Germinal center (tissue), 1 donor: ENCODE measurements at regions not wholly inside any gene's neighbourhood (a gene's known extent, or its start where the extent isn't known, plus 50 kb on each side); places are given as distances from the start of the nearest gene placed in this dataset.

ENCODE experiments used
- DNase-seq: peaks from one replicate; pipeline ENCODE4 v3.0.0; 2012; ENCODE audit warnings: mixed read lengths, low spot score

DNA sequence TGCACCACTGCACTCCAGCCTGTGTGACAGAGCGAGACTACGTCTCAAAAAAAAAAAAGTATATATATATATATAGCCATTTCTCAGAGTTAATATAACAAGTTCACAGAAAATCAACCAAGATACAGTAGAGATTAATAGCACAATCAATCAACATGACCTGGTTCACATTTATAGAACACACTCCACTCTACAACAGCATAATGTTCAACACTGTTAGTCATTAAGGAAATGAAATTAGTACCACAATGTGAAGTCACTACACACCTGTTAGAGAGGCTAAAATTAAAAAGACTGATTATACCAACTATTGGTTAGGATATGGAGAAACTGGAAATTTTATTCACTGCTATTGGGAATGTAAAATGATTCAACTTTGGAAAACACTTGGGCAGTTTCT lies 387.7 kb downstream of the QKI start:
- no peak for DNase-seq

DNA sequence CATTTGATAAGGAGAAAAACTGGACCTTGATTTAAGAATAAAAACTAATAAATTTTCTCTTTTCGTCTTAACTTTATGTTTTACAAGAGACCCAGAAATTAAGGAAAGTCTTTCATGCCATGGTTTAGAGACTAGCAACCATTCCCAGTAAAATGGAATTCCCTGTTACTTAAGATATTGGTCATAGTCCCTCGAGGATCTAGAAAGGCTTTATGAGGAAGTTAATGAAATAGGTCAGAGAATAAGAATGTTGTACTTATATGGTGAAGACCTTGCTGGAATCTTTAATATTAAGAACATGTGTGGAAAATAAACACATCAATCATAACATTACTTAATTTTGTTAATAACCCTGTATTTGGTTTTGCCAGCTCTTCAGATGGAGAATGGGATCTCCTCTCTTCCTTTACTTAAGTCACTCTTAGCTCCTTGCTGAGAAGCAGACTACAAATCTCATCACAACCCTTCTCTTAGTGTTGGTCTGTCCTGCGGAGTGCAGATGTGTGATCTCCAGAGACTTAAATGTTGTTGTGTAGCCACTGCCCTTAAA lies 382.9 kb downstream of the QKI start:
- DNase-seq = no peak

DNA sequence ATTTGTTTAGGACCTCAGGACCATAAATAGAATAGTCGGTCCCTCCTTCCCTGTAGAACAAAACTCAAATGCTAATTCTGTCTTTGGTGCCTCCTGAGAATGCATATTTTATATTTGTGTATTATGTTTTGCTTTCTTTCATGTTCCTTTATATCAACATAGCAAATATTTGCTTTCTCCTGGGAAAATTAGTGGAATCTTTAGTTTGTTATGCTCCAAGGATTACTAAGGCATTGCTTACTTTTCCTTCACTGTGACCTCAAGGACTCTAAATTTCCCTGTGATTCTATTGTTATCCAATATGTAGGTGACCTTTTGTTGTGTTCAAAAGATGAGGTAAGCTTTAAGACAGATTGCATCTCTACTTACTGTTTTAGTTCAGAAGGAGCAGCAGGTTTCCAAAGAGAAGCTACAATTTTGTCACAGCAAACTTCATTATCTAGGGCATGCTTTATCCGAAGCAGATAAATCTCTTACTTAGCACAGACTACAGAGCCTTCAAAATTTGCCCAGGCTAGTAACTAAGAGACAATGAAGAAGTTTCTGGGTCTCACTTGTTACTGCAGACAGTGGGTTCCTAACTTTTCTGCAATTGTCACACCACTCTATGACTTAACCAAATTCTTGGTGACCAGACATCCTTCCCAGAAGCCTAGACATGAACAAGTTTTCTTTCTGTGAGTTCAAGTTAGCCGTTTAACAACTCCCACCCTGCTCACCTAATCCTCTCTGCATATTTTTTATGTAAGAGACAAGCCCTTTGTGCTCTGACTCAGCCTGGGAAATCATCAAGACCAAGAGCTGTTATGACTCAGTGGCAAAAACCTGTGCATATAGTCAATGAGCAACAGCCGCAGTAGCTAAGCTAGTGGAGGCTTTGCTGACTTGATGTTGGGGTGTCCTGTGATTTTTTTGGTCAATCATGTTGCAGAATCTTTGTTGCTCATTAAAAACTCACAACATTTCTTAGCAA lies 378.8 kb downstream of the QKI start:
- DNase-seq = no peak

DNA sequence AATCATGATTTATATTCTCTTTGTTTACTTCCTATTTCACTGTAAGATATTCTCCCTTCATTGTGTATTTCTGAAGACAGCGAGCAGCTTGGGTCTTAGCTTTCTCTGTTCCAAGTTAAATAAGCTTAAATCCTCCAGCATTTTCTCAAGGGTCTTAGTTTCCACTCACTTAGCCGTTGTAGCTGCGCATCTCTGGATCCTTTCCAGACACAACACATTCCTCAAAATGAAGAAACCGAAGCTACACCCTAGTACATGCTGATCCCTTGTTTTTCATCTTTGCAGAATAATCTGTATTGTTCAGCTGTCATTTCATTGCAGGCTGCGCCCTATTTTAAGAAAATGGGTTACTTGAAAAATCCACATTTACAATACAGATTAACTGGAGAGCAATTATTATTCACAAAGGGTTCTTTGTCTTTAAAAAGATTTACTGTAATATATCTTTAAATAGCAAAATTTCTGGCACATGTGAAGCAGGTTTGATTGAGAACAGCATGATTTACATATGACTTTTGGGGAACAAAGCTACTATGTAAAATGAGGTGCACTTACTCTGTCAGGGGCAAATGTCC lies 375.8 kb downstream of the QKI start:
- DNase-seq = no peak

DNA sequence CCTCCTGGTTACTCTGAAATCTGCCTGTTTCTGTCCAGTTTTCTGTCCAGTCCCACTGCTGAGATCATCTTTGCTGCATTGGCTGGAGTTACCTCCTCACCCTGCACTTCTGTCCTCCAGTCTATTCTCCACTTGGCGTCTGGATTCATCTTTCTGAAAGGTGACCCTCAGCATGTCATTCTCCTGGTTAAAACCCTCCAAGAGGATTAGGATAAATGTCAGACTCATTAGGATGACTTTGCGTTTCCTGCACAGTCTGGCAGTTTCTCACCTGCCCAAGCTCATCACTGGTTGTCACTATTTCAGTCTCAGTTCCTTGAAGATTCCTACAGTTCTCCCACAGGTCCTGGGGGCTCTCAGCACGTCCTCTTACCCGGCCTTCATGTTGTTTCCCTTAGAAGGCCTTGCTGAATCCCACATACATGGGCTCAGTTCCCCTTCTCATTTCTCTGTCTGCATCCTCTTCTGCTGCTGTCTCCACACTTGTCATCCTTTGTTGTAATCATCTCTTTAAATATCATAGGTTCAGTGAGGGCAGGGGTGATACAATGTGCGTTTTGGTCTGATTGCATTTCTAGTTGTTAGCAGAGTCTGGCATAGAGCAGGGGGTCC lies 374.8 kb downstream of the QKI start:
- no peak for DNase-seq

DNA sequence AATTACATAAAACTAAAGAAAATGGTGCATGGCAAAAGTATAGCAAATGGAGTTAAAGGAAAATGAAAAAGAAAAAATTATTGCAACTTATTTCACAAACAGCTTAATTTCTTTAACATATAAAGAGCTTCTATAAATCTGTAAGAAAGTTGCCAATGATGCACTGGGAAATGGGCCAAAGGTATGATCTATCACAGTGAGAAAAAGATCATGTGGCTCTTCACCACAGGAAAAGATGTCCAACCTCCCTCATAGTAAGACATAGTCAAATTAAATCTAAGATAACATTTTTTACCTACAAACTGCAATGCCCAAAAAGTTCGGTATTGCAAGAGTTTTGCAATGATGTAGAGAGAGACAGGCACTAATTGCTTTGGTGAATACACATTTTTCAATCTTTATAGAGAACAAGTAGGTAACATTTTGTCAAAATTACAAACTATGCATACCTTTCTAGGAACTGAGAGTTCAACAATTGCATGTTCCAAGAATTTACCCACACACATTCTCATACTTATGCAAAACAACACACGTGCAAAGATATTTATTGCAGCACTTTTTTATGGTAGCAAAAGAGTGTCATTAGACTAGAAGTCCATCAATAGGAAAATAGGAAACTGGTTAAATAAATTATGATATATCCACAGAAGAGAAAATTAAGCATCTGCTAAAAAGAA lies 372.6 kb downstream of the QKI start:
- no peak for DNase-seq

DNA sequence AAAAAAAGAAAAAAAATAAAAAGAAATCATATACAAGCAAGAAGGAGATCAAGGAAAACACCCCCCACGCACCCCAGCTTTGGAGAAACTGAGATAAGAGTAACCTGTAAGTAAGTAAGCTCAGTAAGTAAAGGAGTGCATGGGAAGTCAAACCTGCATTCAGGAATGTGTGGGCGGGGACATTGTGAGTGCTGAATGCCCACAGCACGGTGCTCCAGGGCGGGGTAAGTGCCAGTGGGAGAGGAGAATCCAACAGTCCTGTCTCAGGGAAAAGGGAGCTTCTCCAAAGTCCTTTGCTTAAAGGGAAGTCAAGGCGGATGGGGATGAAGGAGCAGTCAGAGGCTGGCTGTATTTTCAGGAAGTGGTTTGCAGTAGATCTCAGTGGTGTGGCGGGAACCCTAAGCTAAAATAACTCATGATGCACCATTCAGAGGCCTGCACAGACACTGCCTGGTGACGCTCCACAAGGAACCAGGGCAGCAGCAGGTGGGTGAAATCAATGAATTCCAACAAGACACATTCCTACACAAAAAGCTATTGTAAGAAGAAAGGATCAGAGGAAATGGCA lies 368.0 kb downstream of the QKI start:
- no peak for DNase-seq

DNA sequence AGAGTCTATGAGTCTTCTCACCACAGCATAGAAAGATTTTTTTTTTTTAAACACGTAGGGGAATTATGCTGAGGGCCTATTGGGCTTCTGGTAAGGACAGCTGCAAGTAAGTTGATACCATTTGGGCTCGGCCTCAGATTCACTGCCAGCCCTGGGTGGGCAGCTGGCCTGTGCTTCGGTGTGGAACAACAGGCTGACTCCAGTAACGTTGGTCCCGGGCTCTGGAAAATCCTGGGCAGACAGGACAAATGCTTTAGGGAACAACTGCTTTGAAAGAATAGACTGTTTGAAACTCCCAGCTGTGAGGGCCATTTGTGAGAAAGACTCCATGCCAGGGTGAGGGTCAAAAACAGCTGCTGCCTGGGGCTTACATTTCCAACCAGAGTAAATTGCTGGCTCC lies 366.5 kb downstream of the QKI start:
- no peak for DNase-seq

DNA sequence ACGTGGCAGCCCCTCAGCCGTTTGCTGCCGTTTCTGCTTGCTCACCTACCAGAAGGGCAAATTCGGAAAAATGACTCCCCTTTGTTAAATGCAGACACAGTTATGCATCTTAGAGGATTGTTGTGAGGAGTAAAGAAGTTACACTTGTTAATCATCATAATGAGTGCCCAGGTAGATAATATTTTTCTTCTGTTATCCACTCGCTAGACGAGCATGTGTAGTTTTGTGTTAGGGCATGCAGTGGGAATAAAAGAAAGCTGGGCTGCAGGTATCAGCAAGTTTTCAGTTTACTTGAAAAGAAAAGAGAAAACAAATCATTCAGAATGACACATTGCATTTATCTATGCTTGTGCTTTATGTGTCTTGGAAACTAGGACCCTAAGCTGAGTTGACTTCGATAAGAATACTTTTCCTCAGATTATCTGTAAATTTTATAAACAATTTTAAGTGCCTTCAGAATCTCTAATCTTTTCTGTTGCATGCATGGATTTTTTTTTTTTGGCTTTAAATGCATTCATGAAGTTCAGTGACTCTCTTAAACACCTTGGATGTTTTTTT lies 365.3 kb downstream of the QKI start:
- no peak for DNase-seq

DNA sequence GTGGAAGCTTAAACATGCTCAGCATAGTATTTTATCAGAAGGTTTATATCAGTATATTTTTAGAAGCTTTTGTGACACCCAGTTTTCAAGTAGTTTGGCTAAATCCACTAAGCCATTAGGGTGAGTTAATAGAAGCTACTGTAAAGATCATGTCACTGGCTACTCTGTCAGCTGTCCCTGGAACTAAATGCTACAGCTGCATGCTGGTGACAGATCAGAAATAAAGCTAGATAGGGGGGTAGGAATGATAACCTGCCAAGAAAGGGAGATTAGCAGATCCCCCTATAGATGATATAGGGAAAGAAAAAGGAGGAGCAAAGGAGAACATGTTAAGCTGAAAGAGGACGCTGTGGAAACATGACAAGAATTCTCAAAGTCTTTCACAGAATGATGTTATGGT lies 363.2 kb downstream of the QKI start:
- no peak for DNase-seq

DNA sequence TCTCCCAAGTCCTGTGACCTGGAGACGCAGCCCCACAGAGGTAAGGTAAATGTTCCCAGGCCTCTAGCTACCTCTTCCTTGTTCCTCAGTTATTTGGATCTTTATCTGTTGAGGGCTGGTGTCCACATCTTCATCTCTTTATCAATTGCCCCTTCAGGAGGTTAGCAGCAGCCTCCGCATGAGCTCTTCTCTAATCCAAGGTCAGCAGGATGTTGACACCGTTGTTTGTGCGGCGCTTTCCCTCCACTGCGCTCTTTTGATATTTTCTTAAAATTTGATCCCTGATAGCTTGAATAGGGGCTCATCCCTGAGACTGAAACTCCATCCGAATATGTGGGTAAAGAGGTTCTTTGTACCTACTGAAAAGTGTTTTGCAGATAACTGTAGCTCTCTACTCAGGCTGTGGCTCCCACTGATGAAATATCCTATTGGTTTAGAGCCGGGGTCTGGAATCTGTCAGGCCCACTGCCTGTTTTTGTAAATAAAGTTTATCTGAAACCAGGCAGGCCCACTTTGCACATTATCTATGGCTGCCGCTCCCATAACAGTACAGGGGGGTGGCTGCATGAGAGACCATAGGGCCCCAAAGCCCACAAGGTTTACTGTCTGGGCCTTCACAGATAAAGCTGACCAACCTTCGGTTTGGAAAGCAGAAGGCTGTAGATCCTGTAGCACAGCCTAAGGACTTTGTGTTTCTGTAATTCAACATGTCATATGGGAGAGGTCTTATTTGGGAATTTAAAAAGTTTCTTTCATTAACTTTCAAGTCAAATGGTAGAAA lies 362.6 kb downstream of the QKI start:
- no peak for DNase-seq

DNA sequence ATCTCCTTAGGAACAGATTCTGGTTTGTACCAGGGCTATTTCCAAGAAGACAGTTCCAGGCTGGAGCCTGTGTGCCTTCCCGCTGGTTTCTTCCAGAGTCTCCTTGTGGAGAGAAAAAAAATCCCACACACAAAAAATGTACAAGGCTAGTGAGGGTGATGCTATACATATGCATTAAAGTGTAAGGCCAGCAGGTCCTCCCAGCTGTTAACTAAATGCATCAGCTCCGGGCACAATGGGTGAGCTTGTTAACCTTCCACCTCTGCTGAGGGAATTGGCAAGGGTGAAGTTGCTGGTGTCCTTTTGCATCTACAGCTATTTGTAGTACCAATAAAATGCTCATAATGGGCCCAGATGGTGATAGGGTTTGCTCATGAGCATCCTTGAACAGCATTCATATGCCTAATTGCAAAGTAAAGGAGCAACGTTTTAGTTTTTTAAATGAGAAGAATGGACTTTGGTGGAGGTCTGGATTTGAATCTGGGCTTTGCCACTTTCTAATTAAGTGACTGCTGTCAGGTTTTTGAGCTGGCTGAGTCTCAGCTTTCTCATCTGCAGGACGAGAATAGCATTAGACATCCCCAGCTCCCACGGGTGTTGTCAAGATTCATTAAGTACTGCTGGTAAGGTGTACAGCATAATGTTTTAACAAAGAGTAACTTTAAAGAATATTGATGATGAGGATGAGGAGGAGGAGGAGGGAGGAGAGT lies 361.8 kb downstream of the QKI start:
- no peak for DNase-seq

DNA sequence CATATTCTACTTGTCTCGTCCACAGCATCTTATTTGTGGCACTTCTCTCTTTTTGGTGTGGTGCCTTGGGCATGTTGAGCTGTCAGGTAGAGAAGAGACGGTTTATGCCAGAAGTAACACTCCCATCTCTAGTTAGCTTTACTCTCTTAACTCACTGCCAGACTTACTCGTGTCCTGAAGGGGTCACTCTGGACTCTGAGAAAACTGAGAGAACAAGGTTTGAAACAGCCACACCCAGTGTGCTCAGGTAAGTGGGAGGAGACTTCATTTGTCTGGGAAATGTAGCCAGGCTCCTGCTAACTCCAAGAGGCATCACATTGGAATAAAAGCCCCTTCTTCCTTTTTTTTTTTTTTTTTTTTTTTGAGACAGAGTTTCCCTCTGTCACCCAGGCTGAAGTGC lies 360.8 kb downstream of the QKI start:
- DNase-seq = no peak

DNA sequence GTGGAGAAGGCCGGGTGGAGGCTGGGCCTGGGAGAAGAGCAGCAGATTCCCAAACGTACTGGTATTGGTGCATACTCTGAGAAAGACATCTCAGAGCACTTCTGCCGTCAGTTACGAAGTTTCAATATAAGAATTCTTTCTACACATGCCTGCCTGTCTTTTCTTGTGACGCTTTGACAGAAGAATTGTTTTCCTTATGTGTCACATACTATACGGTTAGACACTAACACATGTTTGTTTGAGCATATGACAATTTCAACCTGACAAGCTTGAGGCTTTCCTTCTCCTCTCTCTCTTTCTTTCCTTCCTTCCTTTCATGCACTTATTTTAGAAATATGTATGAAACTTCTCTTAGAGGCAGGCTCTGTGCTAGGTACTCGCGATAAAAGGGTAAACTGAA lies 360.0 kb downstream of the QKI start:
- no peak for DNase-seq

DNA sequence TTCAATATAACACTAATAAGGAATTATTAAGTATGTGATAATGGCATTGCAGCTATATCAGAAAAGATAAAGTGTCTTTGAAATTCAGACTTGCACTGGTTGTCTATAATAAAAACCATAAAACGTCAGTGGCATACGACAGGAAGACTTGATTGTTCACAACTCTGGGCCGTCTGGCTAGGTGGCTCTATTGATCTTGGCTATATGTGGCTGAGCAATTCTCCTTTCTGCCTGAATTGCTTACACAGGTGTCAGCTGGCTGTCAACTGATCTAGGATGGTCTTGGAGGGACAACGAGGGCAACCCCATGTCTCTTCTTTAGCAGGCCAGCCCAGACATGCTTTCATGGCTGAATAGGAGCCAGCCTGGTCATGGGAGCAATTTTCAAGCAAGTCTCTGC lies 359.1 kb downstream of the QKI start:
- DNase-seq = no peak

DNA sequence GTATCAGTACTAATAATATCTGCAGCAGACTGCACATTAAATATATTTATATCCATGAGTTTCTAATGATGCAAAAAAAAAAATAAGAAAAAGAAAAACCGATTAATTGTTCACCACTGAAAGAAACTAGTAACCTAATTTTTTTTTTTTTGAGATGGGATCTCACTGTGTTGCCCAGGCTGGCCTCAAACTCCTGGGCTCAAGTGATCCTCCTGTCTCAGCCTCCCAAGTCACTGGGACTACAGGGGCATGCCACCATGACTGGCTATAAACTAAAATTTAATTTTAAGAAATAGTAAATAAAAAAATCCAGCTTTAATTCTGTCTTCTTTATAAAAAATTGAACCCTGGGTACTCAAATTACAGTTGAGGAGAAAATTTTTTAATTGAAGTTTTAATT lies 358.2 kb downstream of the QKI start:
- no peak for DNase-seq

DNA sequence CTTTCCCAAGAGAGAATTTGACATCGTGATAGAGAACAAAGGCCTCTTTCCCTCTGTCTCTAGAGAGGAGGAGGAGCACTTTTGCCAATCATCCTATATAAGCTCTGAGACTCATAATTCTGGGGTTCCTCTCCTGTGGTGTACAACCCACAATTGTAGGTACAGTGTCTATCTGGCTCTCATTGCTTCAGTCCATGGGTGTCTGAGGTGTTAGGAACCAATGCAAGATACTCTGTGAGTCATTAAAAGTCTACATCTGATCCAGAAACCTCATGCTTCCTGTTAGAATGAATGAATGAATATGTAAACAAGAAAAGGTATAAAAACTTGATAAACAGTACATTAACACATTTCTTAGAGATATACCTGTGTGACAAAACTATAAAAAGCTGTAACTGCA lies 356.7 kb downstream of the QKI start:
- DNase-seq = no peak

DNA sequence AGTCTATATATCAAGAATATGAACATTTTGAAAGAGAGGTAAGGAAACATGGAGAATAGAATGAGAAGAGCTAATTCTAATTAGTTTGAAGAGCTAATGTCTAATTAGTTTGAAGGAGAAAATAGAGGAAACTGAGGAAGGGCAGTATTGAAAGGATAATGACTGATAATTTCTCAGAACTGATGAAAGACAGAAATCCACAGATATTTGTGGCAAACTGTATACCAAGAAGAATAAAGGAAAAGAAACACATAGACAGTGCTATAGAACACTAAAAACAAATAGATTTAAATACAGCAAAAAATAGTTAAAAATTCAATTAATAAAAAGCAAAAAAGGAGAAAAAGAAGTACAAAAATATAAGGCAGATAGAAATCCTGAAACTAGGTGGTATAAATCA lies 354.4 kb downstream of the QKI start:
- DNase-seq = no peak

DNA sequence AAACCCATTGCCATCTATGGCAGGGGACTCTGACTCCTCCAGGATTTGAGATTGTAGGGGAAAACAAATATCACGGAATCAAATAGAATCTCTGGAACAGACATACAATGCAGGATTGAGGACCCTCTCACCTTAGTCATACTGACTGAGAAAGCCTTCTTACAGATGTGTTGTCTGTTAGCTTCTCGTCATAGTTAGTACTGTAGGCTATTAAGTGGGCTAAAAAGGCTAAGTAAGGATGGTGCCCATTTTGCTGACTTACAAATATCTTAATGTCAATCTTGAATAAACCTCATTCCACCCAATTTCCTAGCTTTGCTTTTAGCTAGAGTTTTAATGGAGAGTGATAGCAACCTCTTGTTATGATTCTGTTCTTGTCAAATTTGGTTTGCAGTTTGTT lies 352.4 kb downstream of the QKI start:
- no peak for DNase-seq

DNA sequence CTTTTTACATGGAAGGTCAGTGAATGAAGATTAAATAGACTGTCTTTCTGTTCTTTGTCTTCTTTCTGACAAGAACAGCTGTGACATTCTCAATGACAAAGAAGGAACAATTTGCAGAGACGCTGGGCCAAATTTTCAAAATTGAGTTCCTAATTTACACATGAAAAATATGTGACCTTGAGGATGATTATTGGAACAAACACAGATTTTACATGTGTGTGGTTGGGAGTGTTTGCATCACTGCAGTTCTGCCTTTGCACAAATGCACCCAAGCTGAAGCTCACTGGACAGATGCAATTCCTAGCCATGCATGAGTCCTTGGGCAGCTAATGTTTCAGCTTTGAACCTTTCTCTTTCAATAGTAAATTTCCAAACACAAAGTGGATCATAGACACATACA lies 350.8 kb downstream of the QKI start:
- no peak for DNase-seq
